ENCODE measurements at regions not wholly inside any gene's neighbourhood (a gene's known extent, or its start where the extent isn't known, plus 50 kb on each side); places are given as distances from the start of the nearest gene placed in this dataset.

DNA sequence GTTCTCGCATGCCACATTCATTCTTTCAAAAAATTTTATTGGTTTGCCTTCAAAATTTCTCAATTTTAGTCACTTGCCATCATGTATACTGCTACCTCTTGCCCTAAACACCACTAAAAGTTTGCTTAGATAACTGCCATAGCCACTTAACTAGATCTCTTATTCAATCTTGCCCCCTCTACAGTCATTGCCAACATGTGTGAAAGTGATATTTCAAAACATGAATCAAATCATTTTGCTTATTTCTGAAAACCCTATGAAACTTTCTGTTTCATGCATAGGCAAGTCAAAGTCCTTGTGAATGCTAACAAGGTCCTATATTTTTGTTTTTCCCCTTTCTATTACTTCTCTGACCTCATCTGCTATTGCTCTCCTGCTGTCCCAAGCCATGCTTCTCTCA is 397.1 kb downstream of the KCNJ3 start:
- TF ChIP-seq, protein P1, sequence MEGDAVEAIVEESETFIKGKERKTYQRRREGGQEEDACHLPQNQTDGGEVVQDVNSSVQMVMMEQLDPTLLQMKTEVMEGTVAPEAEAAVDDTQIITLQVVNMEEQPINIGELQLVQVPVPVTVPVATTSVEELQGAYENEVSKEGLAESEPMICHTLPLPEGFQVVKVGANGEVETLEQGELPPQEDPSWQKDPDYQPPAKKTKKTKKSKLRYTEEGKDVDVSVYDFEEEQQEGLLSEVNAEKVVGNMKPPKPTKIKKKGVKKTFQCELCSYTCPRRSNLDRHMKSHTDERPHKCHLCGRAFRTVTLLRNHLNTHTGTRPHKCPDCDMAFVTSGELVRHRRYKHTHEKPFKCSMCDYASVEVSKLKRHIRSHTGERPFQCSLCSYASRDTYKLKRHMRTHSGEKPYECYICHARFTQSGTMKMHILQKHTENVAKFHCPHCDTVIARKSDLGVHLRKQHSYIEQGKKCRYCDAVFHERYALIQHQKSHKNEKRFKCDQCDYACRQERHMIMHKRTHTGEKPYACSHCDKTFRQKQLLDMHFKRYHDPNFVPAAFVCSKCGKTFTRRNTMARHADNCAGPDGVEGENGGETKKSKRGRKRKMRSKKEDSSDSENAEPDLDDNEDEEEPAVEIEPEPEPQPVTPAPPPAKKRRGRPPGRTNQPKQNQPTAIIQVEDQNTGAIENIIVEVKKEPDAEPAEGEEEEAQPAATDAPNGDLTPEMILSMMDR (IDR thresholded peaks at IDR 0.05) = no peak
- Mint-ChIP-seq H3K27me3 (ENCODE audit: low read depth in 2 of 2) (no peaks in the 10 kb centered on the region), H3K27ac (no peak overlapping the region), H3K9me3 (peaks cover 10 to 22% of the 10 kb centered on the region in 2 donors), H3K36me3 (no peaks in the 10 kb centered on the region), H3K4me3 (no peak overlapping the region), H3K4me1 (no peaks in the 10 kb centered on the region)
- intact Hi-C loops (cut with micrococcal nuclease) = no loop called here
- no peaks in the 10 kb centered on the region for H3K27me3 ChIP-seq (ENCODE audit: control insufficient read depth, insufficient read depth, low read length)
- no peaks in the 10 kb centered on the region for H3K9me3 ChIP-seq (ENCODE audit: control insufficient read depth, insufficient read depth, low read length)
- H3K4me3 ChIP-seq (ENCODE audit: low read length) = no peak overlapping the region
- no peaks in the 10 kb centered on the region for H3K36me3 ChIP-seq (ENCODE audit: control insufficient read depth, insufficient read depth, low read length)
- no peaks in the 10 kb centered on the region for H3K4me1 ChIP-seq (ENCODE audit: control insufficient read depth, insufficient read depth, low read length)
- no peak for ATAC-seq
- H3K27ac ChIP-seq (ENCODE audit: low read length) = no peak overlapping the region
- WGBS (ENCODE audit: insufficient coverage) = 89% methylated on average over 1 of the region's 1 CpG
- no peak for DNase-seq

DNA sequence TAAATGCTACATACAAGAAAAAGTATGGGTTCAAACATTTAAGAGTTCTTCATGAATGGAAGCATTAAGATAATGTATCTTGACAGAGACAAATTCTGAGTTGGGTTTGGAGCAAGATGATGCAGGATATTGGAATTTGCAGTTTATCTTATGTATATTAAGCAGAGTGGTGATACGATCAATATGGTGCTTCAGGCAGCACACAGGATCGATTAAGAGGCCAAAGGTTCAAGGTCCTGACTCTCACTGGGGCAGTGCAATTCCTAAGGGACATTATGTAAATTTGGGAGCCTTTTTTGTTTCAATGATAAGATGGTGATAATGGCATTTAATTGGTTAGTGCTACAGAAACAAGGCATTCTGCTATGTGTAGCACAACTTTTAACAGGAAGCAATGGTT is 381.9 kb downstream of the KCNJ3 start:
- ATAC-seq = no peak
- H3K4me3 Mint-ChIP-seq = no peak overlapping the region

DNA sequence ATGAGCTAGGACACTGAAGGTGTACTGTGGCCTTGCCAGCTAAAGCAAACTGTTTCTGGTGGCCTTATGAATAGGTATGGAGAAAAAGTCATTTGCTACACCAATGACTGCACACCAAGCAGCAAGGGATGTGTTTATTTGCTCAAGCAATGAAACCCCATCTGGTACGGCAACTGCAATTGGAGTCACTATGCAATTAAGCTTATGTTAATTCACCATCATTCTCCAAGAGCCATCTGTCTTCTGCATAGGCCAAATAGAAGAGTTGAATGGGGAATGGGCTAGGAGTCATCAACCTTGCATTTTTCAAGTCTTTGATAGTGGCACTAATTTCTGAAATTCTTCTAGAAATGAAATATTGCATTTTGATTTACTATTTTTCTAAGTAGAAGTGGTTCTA is 372.0 kb downstream of the KCNJ3 start:
- 100% methylated on average over 1 of the region's 1 CpG for WGBS (ENCODE audit: insufficient coverage)
- no peaks in the 10 kb centered on the region for H3K27me3 Mint-ChIP-seq (ENCODE audit: low read depth in 2 of 2)
- intact Hi-C loops (cut with micrococcal nuclease) = no loop called here
- Histone ChIP-seq H3K4me3 (ENCODE audit: low read length) (no peak overlapping the region), H3K27ac (ENCODE audit: low read length) (no peak overlapping the region), H3K27me3 (ENCODE audit: control insufficient read depth, insufficient read depth, low read length) (no peaks in the 10 kb centered on the region), H3K4me1 (ENCODE audit: control insufficient read depth, insufficient read depth, low read length) (no peaks in the 10 kb centered on the region), H3K36me3 (ENCODE audit: control insufficient read depth, insufficient read depth, low read length) (no peaks in the 10 kb centered on the region), H3K9me3 (ENCODE audit: control insufficient read depth, insufficient read depth, low read length) (no peaks in the 10 kb centered on the region)
- H3K4me3 Mint-ChIP-seq = no peak overlapping the region
- no peaks in the 10 kb centered on the region for H3K4me1 Mint-ChIP-seq
- H3K9me3 Mint-ChIP-seq = peaks cover 14 to 23% of the 10 kb centered on the region in 2 donors
- no peaks in the 10 kb centered on the region for H3K36me3 Mint-ChIP-seq
- DNase-seq = no peak
- TF ChIP-seq, protein P1 (IDR thresholded peaks at IDR 0.05) = no peak
- no peak for ATAC-seq
- H3K27ac Mint-ChIP-seq = no peak overlapping the region

More for the DNA sequence above, 381.9 kb downstream of the KCNJ3 start:
- Histone ChIP-seq H3K4me3 (ENCODE audit: low read length) (no peak overlapping the region), H3K9me3 (ENCODE audit: control insufficient read depth, insufficient read depth, low read length) (no peaks in the 10 kb centered on the region), H3K4me1 (ENCODE audit: control insufficient read depth, insufficient read depth, low read length) (no peaks in the 10 kb centered on the region), H3K27me3 (ENCODE audit: control insufficient read depth, insufficient read depth, low read length) (no peaks in the 10 kb centered on the region), H3K27ac (ENCODE audit: low read length) (no peak overlapping the region), H3K36me3 (ENCODE audit: control insufficient read depth, insufficient read depth, low read length) (no peaks in the 10 kb centered on the region)
- H3K9me3 Mint-ChIP-seq = peaks cover 8 to 14% of the 10 kb centered on the region in 2 donors
- TF ChIP-seq, protein P1 (IDR thresholded peaks at IDR 0.05) = no peak
- no peaks in the 10 kb centered on the region for H3K27me3 Mint-ChIP-seq (ENCODE audit: low read depth in 2 of 2)
- 76% methylated on average over 2 of the region's 2 CpGs for WGBS (ENCODE audit: insufficient coverage)
- no peak for DNase-seq
- H3K27ac Mint-ChIP-seq = no peak overlapping the region
- intact Hi-C loops (cut with micrococcal nuclease) = no loop called here
- no peaks in the 10 kb centered on the region for H3K4me1 Mint-ChIP-seq
- H3K36me3 Mint-ChIP-seq = no peaks in the 10 kb centered on the region

DNA sequence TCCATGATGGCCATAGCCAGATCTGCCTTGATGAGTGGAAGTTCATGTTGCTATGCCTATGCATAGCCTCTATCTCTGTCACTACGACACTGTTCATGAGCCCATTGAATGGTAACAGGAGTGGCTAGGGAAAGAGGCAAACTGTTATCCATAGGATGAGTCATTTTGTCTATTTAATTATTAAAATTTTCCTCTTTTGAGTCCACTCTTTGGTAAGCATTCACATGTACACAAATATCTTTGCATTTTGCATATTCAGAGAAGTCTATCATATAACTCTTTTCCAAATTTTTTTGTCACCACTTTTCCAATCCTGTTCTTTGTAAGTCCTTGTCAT is 364.4 kb downstream of the KCNJ3 start:
- intact Hi-C loops (cut with micrococcal nuclease) = no loop called here

More for the DNA sequence above, 364.4 kb downstream of the KCNJ3 start:
- no peak for ATAC-seq
- Mint-ChIP-seq H3K27me3 (ENCODE audit: low read depth in 2 of 2) (no peaks in the 10 kb centered on the region), H3K9me3 (peaks cover 6 to 14% of the 10 kb centered on the region in 2 donors), H3K4me3 (no peak overlapping the region), H3K36me3 (no peaks in the 10 kb centered on the region), H3K27ac (no peak overlapping the region), H3K4me1 (no peaks in the 10 kb centered on the region)
- no peaks in the 10 kb centered on the region for H3K4me1 ChIP-seq (ENCODE audit: control insufficient read depth, insufficient read depth, low read length)
- 100% methylated on average over 1 of the region's 1 CpG for WGBS (ENCODE audit: insufficient coverage)
- TF ChIP-seq, protein P1 (IDR thresholded peaks at IDR 0.05) = no peak
- no peaks in the 10 kb centered on the region for H3K27me3 ChIP-seq (ENCODE audit: control insufficient read depth, insufficient read depth, low read length)
- H3K4me3 ChIP-seq (ENCODE audit: low read length) = no peak overlapping the region
- H3K9me3 ChIP-seq (ENCODE audit: control insufficient read depth, insufficient read depth, low read length) = no peaks in the 10 kb centered on the region
- no peak overlapping the region for H3K27ac ChIP-seq (ENCODE audit: low read length)
- no peak for DNase-seq
- no peaks in the 10 kb centered on the region for H3K36me3 ChIP-seq (ENCODE audit: control insufficient read depth, insufficient read depth, low read length)

Measured in natural killer cell (primary cell).